HG02840 (cell line): ENCODE measurements at regions not wholly inside any gene's neighbourhood (a gene's known extent, or its start where the extent isn't known, plus 50 kb on each side); places are given as distances from the start of the nearest gene placed in this dataset.
A peak's percentile ranks its signal among the peaks of the same experiment; 100 is the strongest.
"Not testable (repeated sequence)": the region's sequence is repeated elsewhere in the genome, so short reads cannot be mapped to it uniquely, and the experiment has no call there.

Experiments used
- ATAC-seq: cut with Tn5 transposase; IDR thresholded peaks from one replicate; pipeline ENCODE4 v1.9.1; 2021; ENCODE audit warnings: mild to moderate bottlenecking, moderate library complexity, moderate number of reproducible peaks; ENCODE audit not compliant: unreplicated experiment, low FRiP score

GRCh38 chr9:15113288-15113687 lies 193.7 kb downstream of the TTC39B start:
- ATAC-seq = no peak

DNA sequence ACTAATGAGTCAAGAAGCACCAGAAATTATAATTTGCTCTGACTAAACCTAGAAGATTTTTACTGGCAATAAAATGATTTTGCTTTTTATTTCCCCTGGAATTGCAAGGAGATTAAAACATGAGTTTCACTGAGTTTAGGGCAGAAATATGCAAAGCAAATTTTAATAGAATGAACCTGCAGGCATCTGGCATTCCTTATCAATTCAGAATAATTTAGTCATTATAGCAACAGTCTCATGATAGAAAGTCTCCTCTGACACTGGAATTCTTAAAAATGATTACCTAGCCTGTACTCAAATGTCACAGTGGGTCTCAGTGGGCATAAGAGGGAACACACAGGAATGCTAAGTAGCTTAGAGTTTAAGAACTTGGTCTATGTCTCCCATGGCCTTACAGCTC lies 195.9 kb downstream of the TTC39B start:
- ATAC-seq = no peak

GRCh38 chr9:15104826-15105420 lies 194.7 kb upstream of the FREM1 start:
- peak; percentile 78 for ATAC-seq

DNA sequence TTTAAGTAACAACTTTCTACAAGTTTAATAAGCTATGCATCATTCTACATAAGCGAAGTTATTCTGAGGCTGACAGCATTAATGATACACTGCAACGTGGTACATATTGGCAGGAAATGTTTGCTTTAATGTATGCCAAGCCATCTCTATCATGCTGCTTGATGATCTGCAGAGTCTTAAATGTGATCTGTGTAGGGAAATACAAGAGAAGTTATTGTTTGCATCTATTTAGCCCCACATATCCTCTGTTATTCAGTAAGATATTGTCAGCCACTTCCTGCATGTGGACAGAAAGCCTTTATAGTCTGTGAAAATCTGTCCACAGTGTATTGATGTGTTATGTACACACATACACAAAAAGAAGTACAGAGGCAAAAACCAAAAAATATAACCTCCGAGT lies 193.1 kb upstream of the FREM1 start:
- no peak for ATAC-seq

DNA sequence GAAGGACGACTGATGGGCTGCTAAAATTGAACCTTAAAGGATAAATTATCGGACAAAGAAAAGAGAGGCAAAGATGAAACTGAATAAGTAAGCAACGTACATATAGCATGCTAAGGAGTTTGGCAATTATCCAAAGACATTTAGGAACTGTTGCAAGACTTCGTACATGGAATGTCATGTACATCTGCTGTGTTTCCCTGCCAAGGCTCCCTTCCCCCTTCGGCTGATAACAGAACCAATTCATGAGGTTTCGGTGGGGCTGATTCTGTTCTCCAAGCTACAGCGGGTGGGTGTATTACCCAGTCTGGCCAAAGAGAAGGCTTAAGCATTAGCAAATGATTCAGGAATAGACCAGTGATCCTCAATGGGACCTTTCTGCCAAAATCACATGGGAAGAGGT lies 190.9 kb upstream of the FREM1 start:
- ATAC-seq = no peak

GRCh38 chr9:15100571-15100970 lies 190.3 kb upstream of the FREM1 start:
- ATAC-seq = no peak

GRCh38 chr9:15096972-15097371 lies 186.7 kb upstream of the FREM1 start:
- no peak for ATAC-seq

GRCh38 chr9:15086778-15087324 lies 176.6 kb upstream of the FREM1 start:
- ATAC-seq = no peak

DNA sequence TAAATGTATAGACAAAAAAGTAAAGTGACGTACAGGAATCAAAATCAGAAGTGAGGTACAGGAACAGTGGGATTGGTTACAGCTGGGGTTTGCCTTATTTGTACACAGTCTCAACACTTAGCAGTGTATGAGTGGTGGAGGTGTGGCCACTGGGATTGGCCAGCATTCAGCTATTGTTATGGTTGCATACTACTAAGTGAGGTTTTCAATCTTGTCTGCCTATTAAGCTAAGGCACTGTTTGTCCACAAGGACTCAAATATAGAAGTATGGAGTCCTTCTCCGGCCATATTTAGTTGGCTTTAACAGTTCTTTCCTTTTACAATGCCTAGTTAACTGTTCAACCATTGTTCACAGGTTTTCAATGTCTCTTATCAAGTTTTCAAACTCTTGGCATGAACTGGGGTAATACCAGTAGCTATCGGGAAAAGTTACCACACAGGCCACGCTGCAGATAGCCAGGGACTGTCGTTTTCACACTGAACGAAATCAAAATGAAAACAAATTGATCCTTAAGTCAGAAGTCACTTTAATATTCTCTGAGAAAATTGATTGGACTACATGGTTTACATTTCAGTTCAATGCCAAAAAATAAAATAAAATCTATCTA lies 176.0 kb upstream of the FREM1 start:
- ATAC-seq = no peak

GRCh38 chr9:15081021-15081753 lies 171.0 kb upstream of the FREM1 start:
- no peak for ATAC-seq

DNA sequence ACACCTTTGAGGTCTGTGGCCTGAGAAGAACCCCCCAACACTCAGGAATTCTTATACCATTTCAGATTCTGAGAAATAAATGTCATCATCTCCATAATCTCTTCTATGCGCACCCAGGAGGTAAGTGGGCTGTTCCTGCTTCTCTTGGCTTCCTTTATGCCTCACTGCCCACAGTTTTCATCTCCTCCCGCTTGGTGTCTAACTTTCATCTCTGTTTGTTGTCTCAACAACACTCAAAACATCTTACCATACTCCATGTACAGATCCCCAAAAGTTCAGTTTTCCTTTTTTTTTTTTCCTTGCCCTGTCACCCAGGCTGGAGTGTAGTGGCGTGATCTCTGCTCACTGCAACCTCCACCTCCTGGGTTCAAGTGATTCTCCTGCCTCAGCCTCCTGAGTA lies 170.2 kb upstream of the FREM1 start:
- no peak for ATAC-seq

DNA sequence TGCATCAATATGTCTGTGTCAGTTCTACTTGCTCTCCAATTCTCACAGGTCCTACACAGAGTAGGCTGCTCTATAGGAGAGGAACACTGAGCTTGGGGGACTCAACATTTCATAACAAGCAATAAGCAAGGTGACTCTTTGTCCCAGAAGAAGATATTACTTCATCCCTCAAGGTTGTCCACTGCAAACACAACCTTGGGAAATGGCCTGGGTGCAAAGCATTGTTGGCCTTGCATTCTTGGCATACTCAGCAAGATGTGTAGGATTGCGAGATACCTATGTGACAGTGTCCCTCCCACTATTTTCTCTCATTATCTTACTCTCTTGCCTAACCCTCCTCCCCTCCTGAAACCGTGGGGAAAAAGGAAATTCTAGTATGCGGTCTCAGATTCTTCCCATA lies 169.8 kb upstream of the FREM1 start:
- no peak for ATAC-seq

DNA sequence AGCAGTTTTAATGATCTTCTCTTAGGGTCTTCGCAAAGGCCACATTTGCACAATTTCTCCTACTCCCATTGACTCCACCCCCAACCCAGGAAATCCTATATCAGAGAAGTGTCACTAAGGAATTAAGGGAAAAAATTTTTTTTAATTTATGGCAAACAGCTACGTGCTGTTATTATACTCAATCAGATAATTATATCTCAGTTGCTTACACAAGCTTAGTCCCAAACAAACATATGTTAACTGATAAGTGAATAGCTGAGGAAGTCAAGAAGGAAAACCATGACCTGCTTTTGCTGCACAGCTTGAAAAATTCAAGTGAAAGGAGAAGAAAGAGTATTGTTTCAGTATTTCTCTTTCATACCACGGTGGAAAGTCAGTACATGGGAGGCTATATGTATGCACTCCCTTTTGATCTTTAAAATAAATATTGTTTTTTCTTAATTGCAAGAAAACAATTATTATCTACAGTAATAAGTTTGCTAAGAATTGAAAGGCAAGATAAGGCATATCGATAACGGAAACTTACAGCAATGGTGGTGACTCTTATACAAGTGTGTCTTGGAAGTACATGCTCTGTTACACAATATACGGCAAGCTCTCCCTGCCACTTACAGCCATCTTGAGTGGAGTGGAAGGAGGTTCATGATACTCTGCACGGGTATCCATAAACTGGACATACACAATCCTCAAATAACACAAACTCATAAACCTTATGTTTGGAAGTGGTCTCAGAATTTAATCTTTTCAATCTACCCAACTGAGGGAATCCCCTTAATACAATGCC lies 167.9 kb upstream of the FREM1 start:
- ATAC-seq = no peak

DNA sequence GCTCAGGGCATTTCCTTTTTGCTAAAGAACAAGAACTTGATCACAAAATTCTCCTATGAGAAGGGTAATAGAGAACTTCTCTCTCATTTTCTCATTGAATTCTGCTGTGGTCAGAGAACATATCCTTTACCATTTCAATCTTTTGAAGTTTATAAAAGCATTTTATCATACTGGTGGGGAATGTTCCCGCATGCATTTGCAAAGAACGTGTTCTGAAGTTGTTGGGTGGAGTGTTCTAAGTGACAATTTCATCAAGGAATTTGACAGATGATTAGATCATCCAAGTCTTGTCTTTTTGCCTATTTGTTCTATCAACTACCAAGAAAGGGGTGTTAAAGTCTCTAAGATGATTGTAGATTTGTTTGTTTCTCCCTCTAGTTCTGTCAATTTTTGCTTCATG lies 163.4 kb upstream of the FREM1 start:
- no peak for ATAC-seq

- no peak for ATAC-seq
These were observed 160.5 kb upstream of the FREM1 start for GRCh38 chr9:15070716-15071115.

GRCh38 chr9:15069106-15069505 lies 158.9 kb upstream of the FREM1 start:
- ATAC-seq = no peak

DNA sequence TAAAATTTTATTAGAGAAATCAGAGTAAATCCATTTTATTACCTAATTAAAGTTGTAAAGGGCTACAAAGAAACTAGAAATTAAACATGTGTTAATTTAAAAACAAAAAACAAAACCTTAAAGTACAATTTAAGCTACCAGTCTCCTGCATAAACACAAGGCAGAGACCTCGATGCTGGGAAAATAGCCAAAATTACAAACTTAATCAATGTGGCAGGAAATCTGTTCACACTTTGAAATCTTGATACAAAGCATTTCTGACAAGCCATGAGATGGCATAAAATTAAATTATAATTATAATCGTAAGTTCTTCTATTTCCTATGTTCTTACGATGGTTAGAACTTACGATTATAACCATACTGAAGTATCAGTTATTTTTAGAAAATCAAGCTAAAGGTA lies 158.0 kb upstream of the FREM1 start:
- ATAC-seq = no peak

DNA sequence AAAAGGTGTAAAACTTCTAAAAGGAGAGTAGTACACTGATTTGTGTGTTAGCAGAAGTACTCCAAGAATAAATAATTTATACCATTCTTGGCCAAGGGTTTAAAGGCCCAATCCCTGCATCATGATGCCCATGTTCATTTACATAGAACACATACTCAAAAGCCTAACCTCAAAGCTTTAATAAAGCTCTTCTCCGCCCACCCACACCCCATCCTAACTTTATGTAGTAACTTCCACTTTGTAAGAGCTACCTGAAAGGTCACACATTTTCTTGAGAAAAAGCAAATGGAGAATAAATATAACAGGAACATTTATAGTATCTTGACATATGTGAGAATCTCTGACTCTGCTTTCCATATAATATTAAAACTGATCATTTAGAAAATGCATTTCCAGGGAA lies 148.8 kb upstream of the FREM1 start:
- no peak for ATAC-seq

- no peak for ATAC-seq
These were observed 148.0 kb upstream of the FREM1 start for GRCh38 chr9:15058236-15058635.

DNA sequence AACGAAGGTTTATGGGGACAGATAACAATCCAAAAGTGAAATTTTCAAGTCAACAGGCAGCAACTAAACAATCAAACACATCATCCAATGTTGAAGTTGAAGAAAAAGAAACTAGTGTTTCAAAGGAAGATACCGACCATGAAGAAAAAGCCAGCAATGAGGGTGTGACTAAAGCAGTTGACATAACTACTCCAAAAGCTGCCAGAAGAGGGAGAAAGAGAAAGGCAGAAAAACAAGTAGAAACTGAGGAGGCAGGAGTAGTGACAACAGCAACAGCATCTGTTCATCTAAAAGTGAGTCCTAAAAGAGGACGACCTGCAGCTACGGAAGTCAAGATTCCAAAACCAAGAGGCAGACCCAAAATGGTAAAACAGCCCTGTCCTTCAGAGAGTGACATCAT lies 145.1 kb upstream of the FREM1 start:
- not testable (repeated sequence) for ATAC-seq

DNA sequence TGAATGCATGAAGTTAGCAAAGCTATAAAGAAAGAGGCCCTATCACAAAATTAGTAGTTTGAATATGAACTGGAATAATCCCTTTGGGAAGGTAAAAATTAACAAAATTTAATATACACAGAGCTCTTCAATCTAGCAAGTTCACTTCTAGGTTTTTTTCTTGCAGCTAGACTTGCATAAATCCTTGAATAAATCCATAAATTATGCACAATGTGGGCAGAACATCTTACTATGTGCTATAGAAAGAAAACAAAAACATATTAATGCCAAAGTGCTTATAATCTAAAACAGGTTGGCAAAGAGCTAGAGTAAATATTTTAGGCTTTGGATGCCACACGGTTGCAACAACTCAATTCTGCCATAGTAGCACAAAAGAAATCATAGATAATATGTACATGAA lies 138.5 kb upstream of the FREM1 start:
- ATAC-seq = no peak
